A673 (cell line): ENCODE measurements at regions not wholly inside any gene's neighbourhood (a gene's known extent, or its start where the extent isn't known, plus 50 kb on each side); places are given as distances from the start of the nearest gene placed in this dataset.

Experiments
- BruUV-seq: library from RNA; stranded (reverse); fragments of 400-500 nt; replicated peaks from 2 replicates; lab custom pipeline; 2021; lab: Mats Ljungman, UMichigan
- CTCF ChIA-PET: fragments of 300-600 bp; sonication (Branson Sonifier 250); formaldehyde crosslinking; loops from one replicate; lab custom pipeline; 2022; ENCODE audit warnings: antibody characterized with exemption; lab: Charles Lee
- POLR2A ChIA-PET: fragments of 300-600 bp; sonication (Branson Sonifier 250); formaldehyde crosslinking; loops from one replicate; lab custom pipeline; 2022; ENCODE audit warnings: antibody characterized with exemption; ENCODE audit not compliant: low non-redundant PET; lab: Charles Lee
- DNase-seq: peaks from one replicate; pipeline ENCODE4 v3.0.0-alpha.2; 2015; ENCODE audit warnings: low spot score
- H3K27ac ChIP-seq: fragments of 200-600 bp; sonication (generic); 2 replicates; pipeline ENCODE4 v1.5.1; 2016; ENCODE audit warnings: mixed run types, low read depth, mild to moderate bottlenecking, mixed read lengths, antibody characterized with exemption, low read length; ENCODE audit not compliant: poor library complexity, severe bottlenecking
- H3K27me3 ChIP-seq: fragments of 200-600 bp; sonication (generic); replicated peaks from 2 replicates; pipeline ENCODE4 v1.6.1; 2017; ENCODE audit warnings: mixed run types, low read depth, mild to moderate bottlenecking, mixed read lengths, antibody characterized with exemption, low read length; ENCODE audit not compliant: insufficient read depth, poor library complexity
- H3K36me3 ChIP-seq: fragments of 200-600 bp; sonication (generic); 2 replicates; pipeline ENCODE4 v1.6.1; 2016; ENCODE audit warnings: mixed run types, mild to moderate bottlenecking, mixed read lengths, antibody characterized with exemption, low read length; ENCODE audit not compliant: insufficient read depth, poor library complexity, severe bottlenecking
- H3K4me1 ChIP-seq: fragments of 200-600 bp; sonication (generic); 2 replicates; pipeline ENCODE4 v1.6.1; 2017; ENCODE audit warnings: mixed run types, mild to moderate bottlenecking, mixed read lengths, antibody characterized with exemption, low read length; ENCODE audit not compliant: insufficient read depth, poor library complexity, severe bottlenecking
- H3K4me3 ChIP-seq: fragments of 200-600 bp; sonication (generic); 2 replicates; pipeline ENCODE4 v1.5.1; 2016; ENCODE audit warnings: low read depth, mixed run types, mild to moderate bottlenecking, mixed read lengths, low read length; ENCODE audit not compliant: poor library complexity, severe bottlenecking
- H3K9me3 ChIP-seq: fragments of 200-600 bp; sonication (generic); 2 replicates; pipeline ENCODE4 v1.6.1; 2016; ENCODE audit warnings: mixed run types, low read depth, mild to moderate bottlenecking, mixed read lengths, antibody characterized with exemption, low read length; ENCODE audit not compliant: poor library complexity, severe bottlenecking
- CTCF ChIP-seq: fragments of 300-800, 200-600 bp; sonication (generic); conservative IDR thresholded peaks from 2 replicates; pipeline ENCODE4 v1.5.1; 2017; ENCODE audit warnings: low read depth, mild to moderate bottlenecking, antibody characterized with exemption, low read length, moderate library complexity, mixed read lengths
- EZH2 ChIP-seq: fragments of 200-600 bp; sonication (generic); IDR thresholded peaks from 2 replicates; pipeline ENCODE4 v1.6.1; 2017; ENCODE audit warnings: borderline replicate concordance, low read depth, mild to moderate bottlenecking, mixed read lengths, antibody characterized with exemption, low read length; ENCODE audit not compliant: poor library complexity, severe bottlenecking
- intact Hi-C: fragments of 100-400 bp; cut with micrococcal nuclease; formaldehyde crosslinking; loops from one replicate; pipeline ENCODE4 v1.10.0; 2022; ENCODE audit not compliant: unreplicated experiment

GRCh38 chr10:90435296-90435695, 422.5 kb downstream of the HTR7 start:
- intact Hi-C loops: no loop called here
- Histone ChIP-seq H3K27ac (no peak overlapping the region), H3K36me3 (no peaks in the 10 kb centered on the region), H3K4me1 (no peaks in the 10 kb centered on the region), H3K4me3 (no peak overlapping the region), H3K27me3 (no peaks in the 10 kb centered on the region), H3K9me3 (no peaks in the 10 kb centered on the region)
- ChIA-PET POLR2A (no interaction called here), CTCF (no interaction called here)
- no peak for DNase-seq
- TF ChIP-seq EZH2 (no peak), CTCF (no peak)
- no TSS peak for BruUV-seq

GRCh38 chr10:90437452-90437851, 420.4 kb downstream of the HTR7 start:
- no peaks in the 10 kb centered on the region for H3K36me3 ChIP-seq
- no peak overlapping the region for H3K4me3 ChIP-seq
- ChIA-PET POLR2A (no interaction called here), CTCF (no interaction called here)
- no peaks in the 10 kb centered on the region for H3K27me3 ChIP-seq
- TF ChIP-seq EZH2 (no peak), CTCF (no peak)
- no peaks in the 10 kb centered on the region for H3K4me1 ChIP-seq
- BruUV-seq: no TSS peak
- H3K9me3 ChIP-seq: no peaks in the 10 kb centered on the region
- intact Hi-C loops: no loop called here
- H3K27ac ChIP-seq: no peak overlapping the region
- DNase-seq: no peak

GRCh38 chr10:90440870-90441269, 417.0 kb downstream of the HTR7 start:
- no peak overlapping the region for H3K27ac ChIP-seq
- H3K4me1 ChIP-seq: no peaks in the 10 kb centered on the region
- H3K4me3 ChIP-seq: no peak overlapping the region
- intact Hi-C loops: no loop called here
- no peaks in the 10 kb centered on the region for H3K27me3 ChIP-seq
- BruUV-seq: no TSS peak
- ChIA-PET POLR2A (no interaction called here), CTCF (no interaction called here)
- H3K36me3 ChIP-seq: no peaks in the 10 kb centered on the region
- no peak for TF ChIP-seq CTCF
- no peak for TF ChIP-seq EZH2
- H3K9me3 ChIP-seq: peaks cover 5% of the 10 kb centered on the region
- no peak for DNase-seq
